ENCODE measurements at regions not wholly inside any gene's neighbourhood (a gene's known extent, or its start where the extent isn't known, plus 50 kb on each side); places are given as distances from the start of the nearest gene placed in this dataset.

- POLR2A ChIA-PET, result no interaction called here
- FAIRE-seq (no peak), DNase-seq (ENCODE audit: low read depth in 1 of 2, low spot score in 1 of 2) (no peak), ATAC-seq (no peak)
- Histone ChIP-seq H3K4me1 (no peaks in the 10 kb centered on the region), H3K9me3 (no peaks in the 10 kb centered on the region; the same call in 2 of the 3 replicates), H3K27ac (no peak overlapping the region), H3K4me3 (no peak overlapping the region), H3K4me2 (no peak overlapping the region)
- no peak for TF ChIP-seq SREBF2 (IDR thresholded peaks at IDR 0.05)
- TF ChIP-seq, protein P1, sequence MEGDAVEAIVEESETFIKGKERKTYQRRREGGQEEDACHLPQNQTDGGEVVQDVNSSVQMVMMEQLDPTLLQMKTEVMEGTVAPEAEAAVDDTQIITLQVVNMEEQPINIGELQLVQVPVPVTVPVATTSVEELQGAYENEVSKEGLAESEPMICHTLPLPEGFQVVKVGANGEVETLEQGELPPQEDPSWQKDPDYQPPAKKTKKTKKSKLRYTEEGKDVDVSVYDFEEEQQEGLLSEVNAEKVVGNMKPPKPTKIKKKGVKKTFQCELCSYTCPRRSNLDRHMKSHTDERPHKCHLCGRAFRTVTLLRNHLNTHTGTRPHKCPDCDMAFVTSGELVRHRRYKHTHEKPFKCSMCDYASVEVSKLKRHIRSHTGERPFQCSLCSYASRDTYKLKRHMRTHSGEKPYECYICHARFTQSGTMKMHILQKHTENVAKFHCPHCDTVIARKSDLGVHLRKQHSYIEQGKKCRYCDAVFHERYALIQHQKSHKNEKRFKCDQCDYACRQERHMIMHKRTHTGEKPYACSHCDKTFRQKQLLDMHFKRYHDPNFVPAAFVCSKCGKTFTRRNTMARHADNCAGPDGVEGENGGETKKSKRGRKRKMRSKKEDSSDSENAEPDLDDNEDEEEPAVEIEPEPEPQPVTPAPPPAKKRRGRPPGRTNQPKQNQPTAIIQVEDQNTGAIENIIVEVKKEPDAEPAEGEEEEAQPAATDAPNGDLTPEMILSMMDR (IDR thresholded peaks at IDR 0.05), result no peak
- no peak for TF ChIP-seq RCOR1 (IDR thresholded peaks at IDR 0.05; ENCODE audit: low read depth, low read length)
- no peak for TF ChIP-seq RNF2 (IDR thresholded peaks at IDR 0.05; ENCODE audit: borderline replicate concordance, low read depth)
- no peak for TF ChIP-seq ZC3H11A (IDR thresholded peaks at IDR 0.05)
- TF ChIP-seq EP300 (IDR thresholded peaks at IDR 0.05), result no peak
- no peak for TF ChIP-seq RARB (CRISPR knock-in tag; IDR thresholded peaks at IDR 0.05)
- no peak for TF ChIP-seq EHF (CRISPR knock-in tag; IDR thresholded peaks at IDR 0.05)
- no peak for TF ChIP-seq NFE2L2 (conservative IDR thresholded peaks at IDR 0.05; ENCODE audit: low read length)
- no peak for TF ChIP-seq MAX (IDR thresholded peaks at IDR 0.05)
- TF ChIP-seq HDAC2 (IDR thresholded peaks at IDR 0.05), result no peak
- TF ChIP-seq, protein P2, sequence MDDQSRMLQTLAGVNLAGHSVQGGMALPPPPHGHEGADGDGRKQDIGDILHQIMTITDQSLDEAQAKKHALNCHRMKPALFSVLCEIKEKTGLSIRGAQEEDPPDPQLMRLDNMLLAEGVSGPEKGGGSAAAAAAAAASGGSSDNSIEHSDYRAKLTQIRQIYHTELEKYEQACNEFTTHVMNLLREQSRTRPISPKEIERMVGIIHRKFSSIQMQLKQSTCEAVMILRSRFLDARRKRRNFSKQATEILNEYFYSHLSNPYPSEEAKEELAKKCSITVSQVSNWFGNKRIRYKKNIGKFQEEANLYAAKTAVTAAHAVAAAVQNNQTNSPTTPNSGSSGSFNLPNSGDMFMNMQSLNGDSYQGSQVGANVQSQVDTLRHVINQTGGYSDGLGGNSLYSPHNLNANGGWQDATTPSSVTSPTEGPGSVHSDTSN (IDR thresholded peaks at IDR 0.05), result no peak
- no peak for TF ChIP-seq ZSCAN20 (CRISPR knock-in tag; IDR thresholded peaks at IDR 0.05)
- no peak for TF ChIP-seq NR3C1 (IDR thresholded peaks at IDR 0.05)
- TF ChIP-seq FOSB (CRISPR knock-in tag; IDR thresholded peaks at IDR 0.05), result no peak
- no peak for TF ChIP-seq NPAS2 (CRISPR knock-in tag; IDR thresholded peaks at IDR 0.05; ENCODE audit: borderline replicate concordance)
- WGBS (ENCODE audit: missing lambda C conversion rate), result 38% methylated on average over 15 of the region's 16 CpGs
- CTCF ChIA-PET, result no interaction called here
Measured at GRCh38 chr5:3031733-3032378, 280.4 kb upstream of the IRX2 start.

DNA sequence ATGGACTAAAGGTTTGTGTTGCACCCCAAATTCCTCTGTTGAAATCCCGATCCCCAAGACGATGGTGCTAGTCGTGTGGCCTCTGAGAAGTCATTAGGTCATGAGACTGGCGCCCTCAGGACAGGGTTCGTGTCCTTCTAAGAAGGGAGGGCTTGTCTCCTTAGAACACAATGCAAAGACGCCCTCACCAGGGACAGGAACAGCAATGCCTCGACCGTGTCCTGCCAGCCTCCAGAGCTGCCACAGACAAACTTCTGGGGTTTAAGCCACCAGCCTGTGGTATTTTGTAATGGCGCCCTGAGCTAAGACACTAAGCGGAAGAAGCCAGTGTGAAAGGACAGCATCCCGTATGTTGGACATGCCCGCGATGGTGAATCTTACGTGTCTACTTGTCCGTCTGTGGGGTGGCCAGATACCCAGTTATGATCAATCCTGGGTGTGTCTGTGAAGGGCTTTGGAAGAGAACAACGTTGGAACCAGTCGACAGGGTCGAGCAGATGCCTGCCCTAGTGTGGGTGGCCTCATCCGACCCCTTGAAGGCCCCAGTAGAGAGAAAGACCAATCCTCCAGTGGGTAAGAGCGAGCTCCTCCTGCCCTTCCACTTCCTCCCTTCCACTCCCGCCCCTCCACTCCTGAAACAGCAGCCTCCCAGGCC, 279.2 kb upstream of the IRX2 start:
- Histone ChIP-seq H3K4me1 (no peaks in the 10 kb centered on the region), H3K4me2 (no peak overlapping the region), H3K27ac (no peak overlapping the region), H3K4me3 (no peak overlapping the region), H3K9me3 (no peaks in the 10 kb centered on the region; the same call in 2 of the 3 replicates)
- DNase-seq (ENCODE audit: low read depth in 1 of 2, low spot score in 1 of 2) (no peak), ATAC-seq (no peak), FAIRE-seq (no peak)
- TF ChIP-seq HOXB13 (CRISPR knock-in tag; IDR thresholded peaks at IDR 0.05; ENCODE audit: low read depth) (no peak), FOSL2 (IDR thresholded peaks at IDR 0.05) (no peak), FOSL2 (CRISPR knock-in tag; IDR thresholded peaks at IDR 0.05) (no peak), ESRRA (IDR thresholded peaks at IDR 0.05; ENCODE audit: borderline replicate concordance, low read length) (no peak), RNF2 (IDR thresholded peaks at IDR 0.05; ENCODE audit: borderline replicate concordance, low read depth) (no peak), EP300 (IDR thresholded peaks at IDR 0.05) (no peak), CBX8 (IDR thresholded peaks at IDR 0.05) (no peak), HOXA7 (CRISPR knock-in tag; IDR thresholded peaks at IDR 0.05) (no peak)
- TF ChIP-seq, protein P3, sequence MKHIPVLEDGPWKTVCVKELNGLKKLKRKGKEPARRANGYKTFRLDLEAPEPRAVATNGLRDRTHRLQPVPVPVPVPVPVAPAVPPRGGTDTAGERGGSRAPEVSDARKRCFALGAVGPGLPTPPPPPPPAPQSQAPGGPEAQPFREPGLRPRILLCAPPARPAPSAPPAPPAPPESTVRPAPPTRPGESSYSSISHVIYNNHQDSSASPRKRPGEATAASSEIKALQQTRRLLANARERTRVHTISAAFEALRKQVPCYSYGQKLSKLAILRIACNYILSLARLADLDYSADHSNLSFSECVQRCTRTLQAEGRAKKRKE (CRISPR knock-in tag; IDR thresholded peaks at IDR 0.05; ENCODE audit: low read depth), result no peak
- ChIA-PET CTCF (no interaction called here), POLR2A (no interaction called here)
- WGBS (ENCODE audit: missing lambda C conversion rate), result 25% methylated on average over 21 of the region's 21 CpGs

All from A549 (cell line).